ENCODE measurements at regions not wholly inside any gene's neighbourhood (a gene's known extent, or its start where the extent isn't known, plus 50 kb on each side); places are given as distances from the start of the nearest gene placed in this dataset.
"Not testable (repeated sequence)": the region's sequence is repeated elsewhere in the genome, so short reads cannot be mapped to it uniquely, and the experiment has no call there.

- not testable (repeated sequence) for TF ChIP-seq EZH2 (IDR thresholded peaks at IDR 0.05; ENCODE audit: borderline replicate concordance, low read depth, low read length, poor library complexity, severe bottlenecking); CTCF (conservative IDR thresholded peaks at IDR 0.05; ENCODE audit: low read depth, low read length)
Measured at GRCh38 chr12:28760040-28760903, 388.8 kb upstream of the FAR2 start.
